ENCODE measurements at regions not wholly inside any gene's neighbourhood (a gene's known extent, or its start where the extent isn't known, plus 50 kb on each side); places are given as distances from the start of the nearest gene placed in this dataset.

GRCh38 chr9:109834855-109835254 is 54.9 kb downstream of the PALM2AKAP2 start:
- TF ChIP-seq GLIS3 (CRISPR knock-in tag; IDR thresholded peaks at IDR 0.05) = no peak
- no peak for TF ChIP-seq TSHZ2 (CRISPR knock-in tag; IDR thresholded peaks at IDR 0.05)
- no peak for TF ChIP-seq ISL1 (CRISPR knock-in tag; IDR thresholded peaks at IDR 0.05)
- TF ChIP-seq SNAI2 (CRISPR knock-in tag; IDR thresholded peaks at IDR 0.05) = no peak
- no peak for TF ChIP-seq BACH2 (CRISPR knock-in tag; IDR thresholded peaks at IDR 0.05; ENCODE audit: borderline replicate concordance)
- no peak for TF ChIP-seq POU6F1 (CRISPR knock-in tag; IDR thresholded peaks at IDR 0.05; ENCODE audit: borderline replicate concordance, low read depth)
- TF ChIP-seq ZFP3 (CRISPR knock-in tag; IDR thresholded peaks at IDR 0.05) = no peak
- no peak for TF ChIP-seq ZNF70 (CRISPR knock-in tag; IDR thresholded peaks at IDR 0.05)
- TF ChIP-seq ZFP30 (CRISPR knock-in tag; IDR thresholded peaks at IDR 0.05) = no peak
- TF ChIP-seq RARB (CRISPR knock-in tag; IDR thresholded peaks at IDR 0.05) = no peak
- no peak for TF ChIP-seq CREB5 (CRISPR knock-in tag; IDR thresholded peaks at IDR 0.05; ENCODE audit: low read depth)
- TF ChIP-seq ARNTL (CRISPR knock-in tag; IDR thresholded peaks at IDR 0.05; ENCODE audit: borderline replicate concordance, low read depth) = no peak
